CD14-positive monocyte (primary cell): ENCODE measurements at regions not wholly inside any gene's neighbourhood (a gene's known extent, or its start where the extent isn't known, plus 50 kb on each side); places are given as distances from the start of the nearest gene placed in this dataset.

Experiments used
- DNase-seq, 3 donors: peaks; one replicate each; pipeline ENCODE4 v3.0.0-alpha.2; 2011 to 2022
- H2AFZ ChIP-seq: 2 replicates; pipeline ENCODE4 v1.6.0; 2012; ENCODE audit warnings: mild to moderate bottlenecking, low read depth, low read length, inconsistent platforms; ENCODE audit not compliant: insufficient read depth, poor library complexity, severe bottlenecking
- H3K27ac ChIP-seq, 2 donors: 1 replicate in 1 of 2; 2 replicates in 1 of 2; pipeline ENCODE4 v1.5.1; 2012 to 2013; ENCODE audit warnings: low read length in 2 of 2, control low read depth in 1 of 2, inconsistent platforms in 1 of 2, low read depth in 1 of 2, mild to moderate bottlenecking in 1 of 2
- H3K27me3 ChIP-seq, 2 donors: one replicate each; pipeline versions ENCODE4 v1.6.0 to v1.6.1; 2011 to 2013; ENCODE audit warnings: low read length in 2 of 2; ENCODE audit not compliant: control insufficient read depth in 2 of 2, insufficient read depth in 2 of 2
- H3K36me3 ChIP-seq, 2 donors: replicated peaks in 1 of 2; 1 replicate in 1 of 2; 2 replicates in 1 of 2; pipeline versions ENCODE4 v1.5.1 to v1.6.1; 2012 to 2013; ENCODE audit warnings: low read length in 2 of 2, control low read depth in 1 of 2, inconsistent platforms in 1 of 2, mild to moderate bottlenecking in 1 of 2; ENCODE audit not compliant: insufficient read depth in 2 of 2, control insufficient read depth in 1 of 2
- H3K4me1 ChIP-seq, 2 donors: 1 replicate in 1 of 2; 2 replicates in 1 of 2; pipeline versions ENCODE4 v1.5.1 to v1.6.1; 2012 to 2013; ENCODE audit warnings: low read length in 2 of 2, control low read depth in 1 of 2, inconsistent platforms in 1 of 2, mild to moderate bottlenecking in 1 of 2, moderate library complexity in 1 of 2; ENCODE audit not compliant: insufficient read depth in 2 of 2, control insufficient read depth in 1 of 2
- H3K4me2 ChIP-seq: replicated peaks from 2 replicates; pipeline ENCODE3; 2012; ENCODE audit warnings: low read length, moderate library complexity, mild to moderate bottlenecking; ENCODE audit not compliant: poor library complexity, severe bottlenecking; ENCODE audit errors: extremely low read depth
- H3K4me3 ChIP-seq, 3 experiments: fragments of 200-600 bp in 1 of 3; sonication (generic) in 1 of 3; replicated peaks in 1 of 3; 1 replicate in 2 of 3; 2 replicates in 1 of 3; pipeline ENCODE4 v1.5.1; 2011 to 2013; ENCODE audit warnings: low read length in 3 of 3, mild to moderate bottlenecking in 3 of 3, control low read depth in 2 of 3, low read depth in 2 of 3, inconsistent platforms in 1 of 3, moderate library complexity in 1 of 3
- H3K79me2 ChIP-seq: 2 replicates; pipeline ENCODE4 v1.6.0; 2012; ENCODE audit warnings: mild to moderate bottlenecking, control low read depth, inconsistent platforms, low read length, moderate library complexity; ENCODE audit not compliant: insufficient read depth
- H3K9ac ChIP-seq: 2 replicates; pipeline ENCODE4 v1.6.0; 2017; ENCODE audit warnings: low read length, mild to moderate bottlenecking; ENCODE audit not compliant: insufficient read depth, poor library complexity, severe bottlenecking
- H3K9me3 ChIP-seq, 2 donors: replicated peaks in 1 of 2; 1 replicate in 1 of 2; 2 replicates in 1 of 2; pipeline versions ENCODE4 v1.5.1 to v1.6.1; 2012 to 2013; ENCODE audit warnings: low read length in 2 of 2, control low read depth in 1 of 2; ENCODE audit not compliant: control insufficient read depth in 1 of 2, insufficient read depth in 1 of 2
- H4K20me1 ChIP-seq: 2 replicates; pipeline ENCODE4 v1.6.0; 2012; ENCODE audit warnings: mild to moderate bottlenecking, low read length, control low read depth, moderate library complexity; ENCODE audit not compliant: insufficient read depth
- H3K27ac Mint-ChIP-seq, 7 donors: one replicate each; pipeline ENCODE4 v1.8.0; 2020; ENCODE audit warnings: mild to moderate bottlenecking in 7 of 7, mixed read lengths in 7 of 7, moderate library complexity in 6 of 7, inconsistent platforms in 2 of 7
- H3K27me3 Mint-ChIP-seq, 3 donors: one replicate each; pipeline ENCODE4 v1.8.0; 2021 to 2022; ENCODE audit warnings: low read depth in 3 of 3, mild to moderate bottlenecking in 3 of 3, mixed read lengths in 3 of 3, moderate library complexity in 3 of 3, inconsistent platforms in 1 of 3
- H3K36me3 Mint-ChIP-seq, 2 donors: one replicate each; pipeline ENCODE4 v1.8.0; 2020; ENCODE audit warnings: mixed read lengths in 2 of 2, inconsistent platforms in 1 of 2, mild to moderate bottlenecking in 1 of 2
- H3K4me1 Mint-ChIP-seq: one replicate; pipeline ENCODE4 v1.8.0; 2020; ENCODE audit warnings: mild to moderate bottlenecking, mixed read lengths
- H3K4me3 Mint-ChIP-seq, 2 donors: one replicate each; pipeline ENCODE4 v1.8.0; 2020; ENCODE audit warnings: mild to moderate bottlenecking in 2 of 2, mixed read lengths in 2 of 2, moderate library complexity in 1 of 2
- H3K9me3 Mint-ChIP-seq, 7 donors: one replicate each; pipeline ENCODE4 v1.8.0; 2020 to 2022; ENCODE audit warnings: mixed read lengths in 7 of 7, mild to moderate bottlenecking in 6 of 7, moderate library complexity in 6 of 7, inconsistent platforms in 2 of 7
- WGBS: methylation state at CpG from one replicate; pipeline ENCODE4 v1.1.5; 2013; ENCODE audit warnings: missing lambda C conversion rate; ENCODE audit not compliant: insufficient coverage; 5-methylcytosine and 5-hydroxymethylcytosine counted together
- intact Hi-C, 2 donors: fragments of 100-400 bp; cut with micrococcal nuclease; formaldehyde crosslinking; loops; one replicate each; pipeline versions ENCODE4 v1.15.0 to v1.15.1; 2023
- TF ChIP-seq, protein P1 (sequence below): fragments of 200-600 bp; IDR thresholded peaks from one replicate; pipeline ENCODE4 v1.8.0; 2022; ENCODE audit warnings: antibody characterized with exemption, mild to moderate bottlenecking

- H3K36me3 Mint-ChIP-seq: no peaks in the 10 kb centered on the region
- intact Hi-C loops: no loop called here
- no peak overlapping the region for H3K9ac ChIP-seq
- no peak overlapping the region for H3K4me3 ChIP-seq
- H3K4me1 Mint-ChIP-seq: peaks cover 11% of the 10 kb centered on the region
- H3K27ac Mint-ChIP-seq: no peak overlapping the region
- no peaks in the 10 kb centered on the region for H3K4me1 ChIP-seq
- no peaks in the 10 kb centered on the region for H3K9me3 Mint-ChIP-seq
- TF ChIP-seq, protein P1, sequence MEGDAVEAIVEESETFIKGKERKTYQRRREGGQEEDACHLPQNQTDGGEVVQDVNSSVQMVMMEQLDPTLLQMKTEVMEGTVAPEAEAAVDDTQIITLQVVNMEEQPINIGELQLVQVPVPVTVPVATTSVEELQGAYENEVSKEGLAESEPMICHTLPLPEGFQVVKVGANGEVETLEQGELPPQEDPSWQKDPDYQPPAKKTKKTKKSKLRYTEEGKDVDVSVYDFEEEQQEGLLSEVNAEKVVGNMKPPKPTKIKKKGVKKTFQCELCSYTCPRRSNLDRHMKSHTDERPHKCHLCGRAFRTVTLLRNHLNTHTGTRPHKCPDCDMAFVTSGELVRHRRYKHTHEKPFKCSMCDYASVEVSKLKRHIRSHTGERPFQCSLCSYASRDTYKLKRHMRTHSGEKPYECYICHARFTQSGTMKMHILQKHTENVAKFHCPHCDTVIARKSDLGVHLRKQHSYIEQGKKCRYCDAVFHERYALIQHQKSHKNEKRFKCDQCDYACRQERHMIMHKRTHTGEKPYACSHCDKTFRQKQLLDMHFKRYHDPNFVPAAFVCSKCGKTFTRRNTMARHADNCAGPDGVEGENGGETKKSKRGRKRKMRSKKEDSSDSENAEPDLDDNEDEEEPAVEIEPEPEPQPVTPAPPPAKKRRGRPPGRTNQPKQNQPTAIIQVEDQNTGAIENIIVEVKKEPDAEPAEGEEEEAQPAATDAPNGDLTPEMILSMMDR: no peak
- no peaks in the 10 kb centered on the region for H3K9me3 ChIP-seq
- H3K4me3 Mint-ChIP-seq: no peak overlapping the region
- no peaks in the 10 kb centered on the region for H3K27me3 ChIP-seq
- H3K27me3 Mint-ChIP-seq: peaks cover 0 to 1% (median 1%) of the 10 kb centered on the region in 3 donors
- H4K20me1 ChIP-seq: no peaks in the 10 kb centered on the region
- WGBS: 97% methylated on average over 5 of the region's 7 CpGs
- H3K27ac ChIP-seq: no peak overlapping the region
- no peaks in the 10 kb centered on the region for H3K79me2 ChIP-seq
- H3K4me2 ChIP-seq: no peak overlapping the region
- H2AFZ ChIP-seq: no peak overlapping the region
- no peak for DNase-seq
- H3K36me3 ChIP-seq: no peaks in the 10 kb centered on the region
These were observed 260.6 kb downstream of the ETS1 start for GRCh38 chr11:128326791-128327190.

DNA sequence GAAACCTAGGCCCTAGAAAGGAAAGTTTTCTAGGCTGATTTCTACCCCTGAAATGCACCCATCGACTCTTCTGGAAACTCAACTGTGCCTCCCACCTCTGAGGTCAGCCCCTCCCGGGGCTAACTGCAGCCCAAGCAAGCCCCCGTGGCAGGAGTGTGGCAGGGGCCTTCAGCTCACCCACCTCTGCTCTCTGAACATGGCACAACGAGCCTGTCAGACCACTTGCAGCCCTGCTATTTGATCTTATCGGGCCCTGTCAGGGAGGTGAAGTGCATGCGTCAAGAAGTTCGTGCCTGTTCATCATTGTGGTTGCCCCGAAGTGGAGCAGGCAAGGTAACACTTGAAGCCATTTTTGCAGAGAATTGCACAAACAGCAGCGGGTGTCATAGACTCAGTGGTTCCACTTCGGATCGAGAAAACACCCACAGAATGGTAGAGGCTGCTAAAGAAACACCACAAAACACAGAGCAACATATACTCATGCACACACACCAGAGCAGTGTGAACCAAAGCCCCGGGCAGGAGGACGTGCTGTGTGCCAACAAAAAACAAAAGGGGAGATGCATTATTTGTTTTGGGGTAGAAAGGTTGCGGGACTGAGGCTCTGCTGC lies 262.7 kb downstream of the ETS1 start:
- H3K36me3 ChIP-seq: no peaks in the 10 kb centered on the region
- peak overlapping the region in 1 of 7 donors; percentile 52 for H3K27ac Mint-ChIP-seq
- H3K79me2 ChIP-seq: no peaks in the 10 kb centered on the region
- no peak overlapping the region for H3K4me2 ChIP-seq
- H3K9me3 Mint-ChIP-seq: no peaks in the 10 kb centered on the region
- H3K4me1 Mint-ChIP-seq: peaks cover 11% of the 10 kb centered on the region
- no peaks in the 10 kb centered on the region for H3K36me3 Mint-ChIP-seq
- intact Hi-C loops: no loop called here
- TF ChIP-seq, protein P1: no peak
- no peak overlapping the region for H3K9ac ChIP-seq
- WGBS: 88% methylated on average over 9 of the region's 14 CpGs
- no peaks in the 10 kb centered on the region for H3K4me1 ChIP-seq
- peaks cover 0 to 1% (median 1%) of the 10 kb centered on the region in 3 donors for H3K27me3 Mint-ChIP-seq
- H3K4me3 Mint-ChIP-seq: no peak overlapping the region
- no peak overlapping the region for H2AFZ ChIP-seq
- no peak overlapping the region for H3K27ac ChIP-seq
- no peak for DNase-seq
- H4K20me1 ChIP-seq: no peaks in the 10 kb centered on the region
- H3K27me3 ChIP-seq: no peaks in the 10 kb centered on the region
- no peak overlapping the region for H3K4me3 ChIP-seq
- H3K9me3 ChIP-seq: no peaks in the 10 kb centered on the region
